WERI-Rb-1 (cell line): ENCODE measurements at regions not wholly inside any gene's neighbourhood (a gene's known extent, or its start where the extent isn't known, plus 50 kb on each side); places are given as distances from the start of the nearest gene placed in this dataset.

ENCODE experiments used
- DNase-seq: peaks from one replicate; pipeline ENCODE4 v3.0.0-alpha.2; 2020
- H3K27ac ChIP-seq: fragments of 250-450 bp; sonication (Bioruptor Pico); 2 replicates; pipeline ENCODE4 v1.5.1; 2020; ENCODE audit warnings: mild to moderate bottlenecking, moderate library complexity
- H3K27me3 ChIP-seq: fragments of 250-450 bp; sonication (Bioruptor Pico); 2 replicates; pipeline ENCODE4 v1.5.1; 2021; ENCODE audit warnings: mild to moderate bottlenecking, low read depth, moderate library complexity; ENCODE audit not compliant: insufficient read depth, severe bottlenecking
- H3K36me3 ChIP-seq: fragments of 250-450 bp; sonication (Bioruptor Pico); 2 replicates; pipeline ENCODE4 v1.5.1; 2020; ENCODE audit warnings: mild to moderate bottlenecking, moderate library complexity
- H3K4me3 ChIP-seq: 2 replicates; pipeline ENCODE4 v1.5.1; 2011; ENCODE audit warnings: low read depth, mild to moderate bottlenecking, control low read depth, low read length
- H3K9me3 ChIP-seq: fragments of 250-450 bp; sonication (Bioruptor Pico); 2 replicates; pipeline ENCODE4 v1.5.1; 2021; ENCODE audit warnings: mild to moderate bottlenecking, moderate library complexity; ENCODE audit not compliant: severe bottlenecking
- TF ChIP-seq, protein P1 (sequence below): IDR thresholded peaks from 2 replicates; pipeline ENCODE4 v1.5.1; 2011; ENCODE audit warnings: low read depth, mild to moderate bottlenecking, control low read depth, inconsistent platforms, low read length

DNA sequence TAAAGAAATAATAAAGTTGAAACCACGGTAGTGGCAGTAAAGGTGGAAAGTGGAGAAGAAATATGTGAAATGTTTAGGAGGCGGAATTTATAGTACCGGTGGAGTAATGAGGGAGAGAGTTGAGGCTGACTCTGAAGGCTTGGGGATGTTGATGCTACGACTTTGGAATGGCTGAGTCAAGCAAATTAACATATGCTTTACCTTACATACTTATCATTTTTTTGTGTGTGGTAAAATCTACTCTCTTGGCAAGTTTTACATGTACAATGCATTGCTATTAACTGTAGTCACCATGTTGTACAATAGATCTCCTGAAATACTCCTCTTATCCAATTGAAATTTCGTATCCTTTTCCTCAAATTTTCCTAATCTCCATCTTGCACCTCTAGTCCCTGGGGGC is 179.0 kb downstream of the TAF11L14 start:
- Histone ChIP-seq H3K9me3 (no peaks in the 10 kb centered on the region), H3K4me3 (no peak overlapping the region), H3K27me3 (no peaks in the 10 kb centered on the region), H3K27ac (no peak overlapping the region), H3K36me3 (no peaks in the 10 kb centered on the region)
- DNase-seq = no peak
- TF ChIP-seq, protein P1, sequence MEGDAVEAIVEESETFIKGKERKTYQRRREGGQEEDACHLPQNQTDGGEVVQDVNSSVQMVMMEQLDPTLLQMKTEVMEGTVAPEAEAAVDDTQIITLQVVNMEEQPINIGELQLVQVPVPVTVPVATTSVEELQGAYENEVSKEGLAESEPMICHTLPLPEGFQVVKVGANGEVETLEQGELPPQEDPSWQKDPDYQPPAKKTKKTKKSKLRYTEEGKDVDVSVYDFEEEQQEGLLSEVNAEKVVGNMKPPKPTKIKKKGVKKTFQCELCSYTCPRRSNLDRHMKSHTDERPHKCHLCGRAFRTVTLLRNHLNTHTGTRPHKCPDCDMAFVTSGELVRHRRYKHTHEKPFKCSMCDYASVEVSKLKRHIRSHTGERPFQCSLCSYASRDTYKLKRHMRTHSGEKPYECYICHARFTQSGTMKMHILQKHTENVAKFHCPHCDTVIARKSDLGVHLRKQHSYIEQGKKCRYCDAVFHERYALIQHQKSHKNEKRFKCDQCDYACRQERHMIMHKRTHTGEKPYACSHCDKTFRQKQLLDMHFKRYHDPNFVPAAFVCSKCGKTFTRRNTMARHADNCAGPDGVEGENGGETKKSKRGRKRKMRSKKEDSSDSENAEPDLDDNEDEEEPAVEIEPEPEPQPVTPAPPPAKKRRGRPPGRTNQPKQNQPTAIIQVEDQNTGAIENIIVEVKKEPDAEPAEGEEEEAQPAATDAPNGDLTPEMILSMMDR = no peak

DNA sequence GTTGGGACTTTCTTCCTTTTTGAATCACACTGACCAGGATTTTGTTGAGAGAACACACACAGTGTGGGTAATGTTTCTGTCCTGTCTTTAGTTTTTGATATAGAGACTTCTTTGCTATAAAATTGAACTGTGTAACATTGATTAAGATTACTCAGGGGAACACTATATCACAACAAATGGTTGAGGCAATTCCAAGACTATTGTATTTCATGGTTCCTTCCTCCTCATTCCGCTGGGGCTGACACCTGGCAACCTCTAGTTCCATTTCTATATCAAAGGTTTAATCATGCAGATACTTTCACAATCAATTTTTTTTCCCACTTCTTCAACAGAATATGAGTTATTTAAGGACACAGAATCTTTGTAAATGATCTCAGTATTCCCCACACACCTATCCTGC is 182.2 kb downstream of the TAF11L14 start:
- Histone ChIP-seq H3K27me3 (no peaks in the 10 kb centered on the region), H3K27ac (no peak overlapping the region), H3K36me3 (no peaks in the 10 kb centered on the region), H3K4me3 (no peak overlapping the region), H3K9me3 (no peaks in the 10 kb centered on the region)
- DNase-seq = no peak
- TF ChIP-seq, protein P1 = no peak

DNA sequence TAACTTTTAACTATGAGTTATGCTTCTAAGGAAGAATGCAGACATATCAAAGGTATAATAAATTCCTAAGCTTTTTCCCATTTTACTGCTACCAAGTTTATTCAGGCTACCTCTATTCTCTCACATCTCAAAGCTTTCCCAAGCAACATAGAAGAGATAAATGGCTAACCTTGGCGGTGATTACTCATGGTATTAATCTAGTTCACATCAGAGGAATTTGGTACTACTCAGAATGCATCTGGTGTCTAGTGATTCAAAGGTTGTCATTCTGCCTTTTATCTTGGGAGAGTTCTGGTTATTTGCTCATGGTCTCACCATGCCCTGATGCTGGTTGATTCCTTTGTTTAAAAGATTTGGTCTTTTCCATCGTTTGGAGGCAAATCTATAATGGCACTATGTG is 182.7 kb downstream of the TAF11L14 start:
- Histone ChIP-seq H3K4me3 (no peak overlapping the region), H3K9me3 (no peaks in the 10 kb centered on the region), H3K27ac (no peak overlapping the region), H3K27me3 (no peaks in the 10 kb centered on the region), H3K36me3 (no peaks in the 10 kb centered on the region)
- TF ChIP-seq, protein P1 = no peak
- DNase-seq = no peak

DNA sequence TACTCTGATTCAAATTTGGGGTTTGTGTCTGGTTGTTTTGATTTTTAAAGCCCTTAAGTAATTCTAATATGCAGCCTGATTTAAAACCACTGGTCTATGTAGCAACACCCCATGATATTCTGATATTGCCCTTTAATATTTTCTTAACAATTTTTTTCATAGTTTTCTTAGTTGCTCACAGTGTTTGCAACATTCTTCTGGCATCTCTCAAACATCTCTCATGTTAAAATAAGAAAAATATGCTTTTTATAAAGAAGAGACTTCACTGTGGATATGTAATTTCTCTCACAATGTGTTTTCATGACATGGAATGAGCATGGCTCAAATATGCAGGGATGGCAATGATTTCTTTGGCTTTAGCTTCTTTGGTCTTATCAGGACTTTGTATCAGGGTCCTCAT is 183.7 kb downstream of the TAF11L14 start:
- TF ChIP-seq, protein P1 = no peak
- Histone ChIP-seq H3K4me3 (no peak overlapping the region), H3K9me3 (no peaks in the 10 kb centered on the region), H3K27ac (no peak overlapping the region), H3K36me3 (no peaks in the 10 kb centered on the region), H3K27me3 (no peaks in the 10 kb centered on the region)
- no peak for DNase-seq

DNA sequence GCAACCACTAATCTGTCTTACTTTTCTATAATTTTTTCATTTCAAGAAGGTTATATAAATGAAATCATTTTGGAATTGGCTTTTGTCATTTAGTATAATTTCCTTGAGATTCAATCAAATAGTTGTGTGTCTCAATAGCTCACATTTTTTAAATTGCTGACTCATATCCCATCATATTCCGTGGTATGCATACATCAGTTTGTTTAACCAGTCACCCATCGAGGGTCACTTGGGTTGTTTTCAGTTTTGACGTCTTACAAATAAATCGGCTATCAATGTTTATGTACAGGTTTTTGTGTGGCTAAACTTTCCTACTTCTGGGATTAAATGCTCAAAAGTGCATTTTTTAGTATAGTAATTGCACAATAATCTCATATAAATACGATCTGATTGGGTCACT is 185.5 kb downstream of the TAF11L14 start:
- H3K9me3 ChIP-seq = no peaks in the 10 kb centered on the region
- no peak for DNase-seq
- no peaks in the 10 kb centered on the region for H3K36me3 ChIP-seq
- H3K4me3 ChIP-seq = no peak overlapping the region
- no peak overlapping the region for H3K27ac ChIP-seq
- H3K27me3 ChIP-seq = no peaks in the 10 kb centered on the region
- TF ChIP-seq, protein P1 = no peak

DNA sequence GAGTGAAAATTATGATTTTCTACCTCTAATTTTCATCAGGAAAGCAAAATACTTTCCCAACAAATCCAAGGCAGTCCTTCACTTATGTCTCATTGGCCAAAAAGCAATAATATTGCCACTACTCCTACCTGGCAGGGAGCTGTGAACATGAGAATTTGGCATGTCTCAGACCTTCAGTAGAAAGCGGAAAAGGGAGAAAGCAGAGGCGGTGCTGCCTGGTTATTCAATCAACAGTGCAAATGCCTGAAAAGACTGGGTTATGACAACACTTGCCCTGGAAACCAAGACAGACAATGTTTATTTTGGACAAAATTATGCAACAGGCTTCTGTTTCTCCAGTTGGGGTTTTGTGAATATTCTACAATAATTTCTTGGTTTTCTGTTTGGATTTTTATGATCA is 194.4 kb downstream of the TAF11L14 start:
- DNase-seq = no peak

More for the DNA sequence above, 194.4 kb downstream of the TAF11L14 start:
- TF ChIP-seq, protein P1 = no peak
- no peak overlapping the region for H3K27ac ChIP-seq
- no peaks in the 10 kb centered on the region for H3K27me3 ChIP-seq
- H3K9me3 ChIP-seq = peaks cover 2% of the 10 kb centered on the region
- H3K4me3 ChIP-seq = no peak overlapping the region
- no peaks in the 10 kb centered on the region for H3K36me3 ChIP-seq
